OCI-LY7 (cell line): ENCODE measurements at regions not wholly inside any gene's neighbourhood (a gene's known extent, or its start where the extent isn't known, plus 50 kb on each side); places are given as distances from the start of the nearest gene placed in this dataset.

Experiments
- BruUV-seq: library from RNA; stranded (reverse); fragments of 400-500 nt; replicated peaks from 2 replicates; lab custom pipeline; 2021; lab: Mats Ljungman, UMichigan
- CTCF ChIA-PET: fragments of 300-600 bp; sonication (Branson Sonifier 250); formaldehyde crosslinking; loops from one replicate; lab custom pipeline; 2022; ENCODE audit warnings: antibody characterized with exemption; ENCODE audit not compliant: unreplicated experiment; lab: Charles Lee
- POLR2A ChIA-PET: fragments of 300-600 bp; sonication (Branson Sonifier 250); formaldehyde crosslinking; loops from one replicate; lab custom pipeline; 2022; ENCODE audit warnings: antibody characterized with exemption; lab: Charles Lee
- DNase-seq: peaks from one replicate; pipeline ENCODE4 v3.0.0-alpha.2; 2015; ENCODE audit warnings: low spot score
- H2AFZ ChIP-seq: fragments of 200-600 bp; sonication (generic), shearing (Covaris generic); 2 replicates; pipeline ENCODE4 v1.6.1; 2014; ENCODE audit warnings: mild to moderate bottlenecking, antibody characterized with exemption, low read length, moderate library complexity
- H3K27ac ChIP-seq: fragments of 200-600 bp; sonication (generic); 2 replicates; pipeline ENCODE4 v1.5.1; 2014; ENCODE audit warnings: mixed run types, low read depth, mild to moderate bottlenecking, moderate library complexity, low read length, inconsistent platforms; ENCODE audit not compliant: poor library complexity, severe bottlenecking
- H3K36me3 ChIP-seq: fragments of 200-600 bp; sonication (generic); 2 replicates; pipeline ENCODE4 v1.6.1; 2014; ENCODE audit warnings: mild to moderate bottlenecking, antibody characterized with exemption, low read length, moderate library complexity, mixed read lengths; ENCODE audit not compliant: insufficient read depth
- H3K4me1 ChIP-seq: fragments of 200-600 bp; sonication (generic); 2 replicates; pipeline ENCODE4 v1.5.1; 2014; ENCODE audit warnings: mild to moderate bottlenecking, low read length; ENCODE audit not compliant: insufficient read depth, poor library complexity, severe bottlenecking
- H3K4me2 ChIP-seq: fragments of 200-600 bp; sonication (generic); 2 replicates; pipeline ENCODE4 v1.6.1; 2014; ENCODE audit warnings: mild to moderate bottlenecking, low read length
- H3K4me3 ChIP-seq: fragments of 200-600 bp; sonication (generic); 2 replicates; pipeline ENCODE4 v1.5.1; 2014; ENCODE audit warnings: mild to moderate bottlenecking, low read depth, low read length; ENCODE audit not compliant: poor library complexity, severe bottlenecking
- H3K79me2 ChIP-seq: fragments of 200-600 bp; sonication (generic); 2 replicates; pipeline ENCODE4 v1.6.1; 2016; ENCODE audit warnings: low read depth, mild to moderate bottlenecking, low read length, moderate library complexity, mixed read lengths; ENCODE audit not compliant: insufficient read depth
- H3K9me2 ChIP-seq: fragments of 200-600 bp; sonication (generic); 2 replicates; pipeline ENCODE4 v1.6.1; 2016; ENCODE audit warnings: mild to moderate bottlenecking, low read length, mixed read lengths; ENCODE audit not compliant: insufficient read depth
- H3K9me3 ChIP-seq: fragments of 200-600 bp; sonication (generic); 2 replicates; pipeline ENCODE4 v1.6.1; 2014; ENCODE audit warnings: mild to moderate bottlenecking, mixed run types, low read length, mixed read lengths
- H4K20me1 ChIP-seq: fragments of 200-600 bp; sonication (generic); 2 replicates; pipeline ENCODE4 v1.6.1; 2014; ENCODE audit warnings: mild to moderate bottlenecking, antibody characterized with exemption, low read length, moderate library complexity, mixed read lengths; ENCODE audit not compliant: insufficient read depth
- CTCF ChIP-seq: fragments of 200-600 bp; sonication (generic); conservative IDR thresholded peaks from 2 replicates; pipeline ENCODE4 v1.5.1; 2014; ENCODE audit warnings: mild to moderate bottlenecking, antibody characterized with exemption, low read length, moderate library complexity, mixed read lengths
- EZH2phosphoT487 ChIP-seq: fragments of 200-600 bp; sonication (generic); IDR thresholded peaks from 2 replicates; pipeline ENCODE4 v1.6.1; 2018; ENCODE audit warnings: low read depth, borderline replicate concordance, mild to moderate bottlenecking, mixed run types, antibody characterized with exemption, low read length, moderate library complexity, mixed read lengths
- intact Hi-C: fragments of 100-400 bp; cut with micrococcal nuclease; formaldehyde crosslinking; loops from one replicate; pipeline ENCODE4 v1.10.0; 2022; ENCODE audit not compliant: unreplicated experiment

DNA sequence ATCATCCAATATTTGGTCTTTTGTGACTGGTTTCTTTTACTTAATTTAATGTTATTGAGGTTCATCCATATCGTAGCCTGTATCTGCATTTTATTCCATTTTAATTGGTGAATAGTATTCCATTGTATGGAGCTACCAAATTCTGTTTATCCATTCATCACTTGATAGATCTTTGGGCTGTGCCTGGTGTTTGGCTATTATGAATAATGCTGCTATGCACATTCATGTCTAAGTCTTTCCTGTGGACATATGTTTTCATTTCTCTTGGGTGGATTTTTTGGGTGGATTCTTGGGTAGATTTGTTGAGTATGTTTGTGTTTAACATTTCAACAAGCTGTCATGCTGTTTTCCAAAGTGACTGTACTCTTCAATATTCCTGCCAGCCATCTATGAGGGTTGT, 52.5 kb upstream of the NEDD4L start:
- CTCF ChIA-PET = no interaction called here
- no peaks in the 10 kb centered on the region for H4K20me1 ChIP-seq
- no peaks in the 10 kb centered on the region for H3K79me2 ChIP-seq
- TF ChIP-seq EZH2phosphoT487 (no peak), CTCF (no peak)
- no peak for DNase-seq
- POLR2A ChIA-PET = no interaction called here
- BruUV-seq = no TSS peak
- H3K36me3 ChIP-seq = no peaks in the 10 kb centered on the region
- no peaks in the 10 kb centered on the region for H3K9me2 ChIP-seq
- no peak overlapping the region for H3K27ac ChIP-seq
- no peaks in the 10 kb centered on the region for H3K9me3 ChIP-seq
- H3K4me2 ChIP-seq = no peak overlapping the region
- intact Hi-C loops = no loop called here
- H2AFZ ChIP-seq = no peak overlapping the region
- no peaks in the 10 kb centered on the region for H3K4me1 ChIP-seq
- no peak overlapping the region for H3K4me3 ChIP-seq

- H3K4me1 ChIP-seq = no peaks in the 10 kb centered on the region
- TF ChIP-seq EZH2phosphoT487 = no peak
- no peak for TF ChIP-seq CTCF
- POLR2A ChIA-PET = no interaction called here
- no peak overlapping the region for H2AFZ ChIP-seq
- H3K79me2 ChIP-seq = no peaks in the 10 kb centered on the region
- no peaks in the 10 kb centered on the region for H3K9me2 ChIP-seq
- CTCF ChIA-PET = no interaction called here
- H3K27ac ChIP-seq = no peak overlapping the region
- no peak for DNase-seq
- no peaks in the 10 kb centered on the region for H4K20me1 ChIP-seq
- BruUV-seq = no TSS peak
- H3K36me3 ChIP-seq = no peaks in the 10 kb centered on the region
- intact Hi-C loops = no loop called here
- no peak overlapping the region for H3K4me3 ChIP-seq
- no peaks in the 10 kb centered on the region for H3K9me3 ChIP-seq
- no peak overlapping the region for H3K4me2 ChIP-seq
These were observed 54.5 kb upstream of the NEDD4L start for GRCh38 chr18:57989536-57989935.

GRCh38 chr18:57984490-57985115, 59.4 kb upstream of the NEDD4L start:
- TF ChIP-seq CTCF (no peak), EZH2phosphoT487 (no peak)
- intact Hi-C loops = no loop called here
- no peaks in the 10 kb centered on the region for H4K20me1 ChIP-seq
- no peaks in the 10 kb centered on the region for H3K4me1 ChIP-seq
- no TSS peak for BruUV-seq
- ChIA-PET CTCF (no interaction called here), POLR2A (no interaction called here)
- no peak overlapping the region for H2AFZ ChIP-seq
- H3K79me2 ChIP-seq = no peaks in the 10 kb centered on the region
- H3K27ac ChIP-seq = no peak overlapping the region
- H3K4me3 ChIP-seq = no peak overlapping the region
- H3K9me2 ChIP-seq = no peaks in the 10 kb centered on the region
- DNase-seq = no peak
- no peaks in the 10 kb centered on the region for H3K9me3 ChIP-seq
- no peaks in the 10 kb centered on the region for H3K36me3 ChIP-seq
- H3K4me2 ChIP-seq = no peak overlapping the region
